Right cardiac atrium (tissue), 5 donors: ENCODE measurements at regions not wholly inside any gene's neighbourhood (a gene's known extent, or its start where the extent isn't known, plus 50 kb on each side); places are given as distances from the start of the nearest gene placed in this dataset.

Experiments
- ATAC-seq, 2 donors: fragments of 200-7000 bp; cut with Tn5 transposase; one replicate each; pipeline versions ENCODE4 v1.8.0 to v1.9.1; 2020; ENCODE audit warnings: moderate library complexity in 2 of 2, mild to moderate bottlenecking in 1 of 2
- DNase-seq, 3 donors: peaks; one replicate each; pipeline ENCODE4 v3.0.0-alpha.2; 2020
- H3K27ac ChIP-seq: one replicate; pipeline ENCODE4 v1.5.1; 2013; ENCODE audit warnings: mild to moderate bottlenecking, low read length, control low read depth, moderate library complexity
- H3K27me3 ChIP-seq: one replicate; pipeline ENCODE4 v1.6.1; 2013; ENCODE audit not compliant: control insufficient read depth, insufficient read depth
- H3K4me1 ChIP-seq: one replicate; pipeline ENCODE4 v1.6.1; 2013; ENCODE audit warnings: low read length; ENCODE audit not compliant: control insufficient read depth, insufficient read depth
- H3K4me3 ChIP-seq: one replicate; pipeline ENCODE4 v1.5.1; 2013; ENCODE audit warnings: low read length, control low read depth
- H3K9me3 ChIP-seq: one replicate; pipeline ENCODE4 v1.6.1; 2013; ENCODE audit warnings: low read length; ENCODE audit not compliant: control insufficient read depth
- WGBS: extraction: QIAGEN DNeasy Blood & Tissue Kit; methylation state at CpG from one replicate; pipeline ENCODE4 v1.1.7; 2013; 5-methylcytosine and 5-hydroxymethylcytosine counted together
- intact Hi-C, 4 donors: fragments of 100-400 bp; cut with DNase I; formaldehyde crosslinking; loops; one replicate each; pipeline versions ENCODE4 v1.11.0 to v1.14.0; 2022 to 2023
- donor health status: healthy with polysubstance abuse.
- donor health status: DM: no; HTN: yes; CAD: no.
- donor health status: DM: no; HTN: no; CAD: no.
- donor health status: DM: no; HTN: yes; CAD: no; lungs with severe emphysema.
- donor health status: DM: yes; HTN: yes; CAD: no.

GRCh38 chr12:65761301-65761700 lies 63.0 kb upstream of the HMGA2 start:
- DNase-seq: no peak
- 80% methylated on average over 2 of the region's 2 CpGs for WGBS
- no peaks in the 10 kb centered on the region for H3K4me1 ChIP-seq

GRCh38 chr12:65764325-65764724 lies 60.0 kb upstream of the HMGA2 start:
- Histone ChIP-seq H3K27ac (no peak overlapping the region), H3K27me3 (no peaks in the 10 kb centered on the region), H3K4me1 (no peaks in the 10 kb centered on the region), H3K9me3 (no peaks in the 10 kb centered on the region), H3K4me3 (no peak overlapping the region)
- WGBS: 98% methylated on average over 2 of the region's 2 CpGs
- ATAC-seq (no peak), DNase-seq (no peak)
- intact Hi-C loops: no loop called here

More at GRCh38 chr12:65761301-65761700, 63.0 kb upstream of the HMGA2 start:
- H3K9me3 ChIP-seq: no peaks in the 10 kb centered on the region
- no peaks in the 10 kb centered on the region for H3K27me3 ChIP-seq
- no peak for ATAC-seq
- no peak overlapping the region for H3K27ac ChIP-seq
- no peak overlapping the region for H3K4me3 ChIP-seq
- intact Hi-C loops: no loop called here

GRCh38 chr12:65765436-65765813 lies 58.9 kb upstream of the HMGA2 start:
- intact Hi-C loops: no loop called here
- no peak overlapping the region for H3K27ac ChIP-seq
- H3K4me3 ChIP-seq: no peak overlapping the region
- H3K4me1 ChIP-seq: no peaks in the 10 kb centered on the region
- DNase-seq (no peak), ATAC-seq (no peak)
- 63% methylated on average over 2 of the region's 2 CpGs for WGBS
- no peaks in the 10 kb centered on the region for H3K9me3 ChIP-seq
- H3K27me3 ChIP-seq: no peaks in the 10 kb centered on the region

- ATAC-seq: no peak
- Histone ChIP-seq H3K4me1 (no peaks in the 10 kb centered on the region), H3K27ac (no peak overlapping the region), H3K4me3 (no peak overlapping the region), H3K9me3 (no peaks in the 10 kb centered on the region), H3K27me3 (no peaks in the 10 kb centered on the region)
- intact Hi-C loops: no loop called here
- DNase-seq: no peak
- 83% methylated on average over 6 of the region's 6 CpGs for WGBS
Observed at GRCh38 chr12:65769880-65770279, 54.4 kb upstream of the HMGA2 start.
